GM21528 (cell line): ENCODE measurements at regions not wholly inside any gene's neighbourhood (a gene's known extent, or its start where the extent isn't known, plus 50 kb on each side); places are given as distances from the start of the nearest gene placed in this dataset.
"Not testable (repeated sequence)": the region's sequence is repeated elsewhere in the genome, so short reads cannot be mapped to it uniquely, and the experiment has no call there.

Experiments used
- ATAC-seq: cut with Tn5 transposase; IDR thresholded peaks from one replicate; pipeline ENCODE4 v1.9.1; 2021; ENCODE audit warnings: mild to moderate bottlenecking, moderate library complexity; ENCODE audit not compliant: unreplicated experiment, low FRiP score

- ATAC-seq = not testable (repeated sequence)
Observed at GRCh38 chr6:14891820-14892375, 354.0 kb upstream of the JARID2 start.

- no peak for ATAC-seq
Observed at GRCh38 chr6:14894105-14894504, 351.8 kb upstream of the JARID2 start.

- no peak for ATAC-seq
Observed at GRCh38 chr6:14896475-14896874, 349.4 kb upstream of the JARID2 start.

GRCh38 chr6:14897831-14898230, 348.0 kb upstream of the JARID2 start:
- no peak for ATAC-seq

- not testable (repeated sequence) for ATAC-seq
Observed at GRCh38 chr6:14899441-14899840, 346.4 kb upstream of the JARID2 start.

GRCh38 chr6:14900919-14901318, 344.9 kb upstream of the JARID2 start:
- ATAC-seq = no peak

GRCh38 chr6:14903176-14904038, 342.5 kb upstream of the JARID2 start:
- ATAC-seq = no peak

- no peak for ATAC-seq
Observed at GRCh38 chr6:14905201-14905600, 340.7 kb upstream of the JARID2 start.

- ATAC-seq = no peak
Observed at GRCh38 chr6:14906621-14907020, 339.2 kb upstream of the JARID2 start.

- ATAC-seq = peak; percentile 80
Observed at GRCh38 chr6:14910692-14911547, 334.9 kb upstream of the JARID2 start.

GRCh38 chr6:14912226-14912625, 333.6 kb upstream of the JARID2 start:
- no peak for ATAC-seq

- ATAC-seq = no peak
Observed at GRCh38 chr6:14912706-14913105, 333.2 kb upstream of the JARID2 start.

GRCh38 chr6:14913931-14914330, 331.9 kb upstream of the JARID2 start:
- ATAC-seq = no peak

GRCh38 chr6:14915888-14916832, 329.7 kb upstream of the JARID2 start:
- no peak for ATAC-seq

GRCh38 chr6:14917109-14917910, 328.6 kb upstream of the JARID2 start:
- ATAC-seq = no peak

GRCh38 chr6:14918200-14918907, 327.5 kb upstream of the JARID2 start:
- no peak for ATAC-seq

GRCh38 chr6:14919038-14919670, 326.7 kb upstream of the JARID2 start:
- ATAC-seq = no peak

- ATAC-seq = no peak
Observed at GRCh38 chr6:14920276-14920675, 325.6 kb upstream of the JARID2 start.
